Keratinocyte (primary cell): ENCODE measurements at regions not wholly inside any gene's neighbourhood (a gene's known extent, or its start where the extent isn't known, plus 50 kb on each side); places are given as distances from the start of the nearest gene placed in this dataset.

Experiments used
- DNase-seq: peaks from one replicate; pipeline ENCODE4 v3.0.0-alpha.2; 2011; ENCODE audit warnings: low read depth, missing footprints, low spot score
- FAIRE-seq: peaks from 2 replicates; lab custom pipeline; 2011; peaks lifted over from hg19 to GRCh38; lab: Jason Lieb, UNC
- H2AFZ ChIP-seq: 2 replicates; pipeline ENCODE4 v1.6.0; 2012; ENCODE audit warnings: low read length, control low read depth, inconsistent platforms; ENCODE audit not compliant: control insufficient read depth
- H3K27ac ChIP-seq: 2 replicates; pipeline ENCODE4 v1.5.1; 2011; ENCODE audit warnings: low read length; ENCODE audit not compliant: control insufficient read depth, insufficient read depth
- H3K27me3 ChIP-seq: 3 replicates; pipeline ENCODE4 v1.6.0; 2011; ENCODE audit warnings: low read length; ENCODE audit not compliant: control insufficient read depth, insufficient read depth; ENCODE audit errors: extremely low read depth
- H3K36me3 ChIP-seq, 2 experiments: 2 replicates in 1 of 2; 3 replicates in 1 of 2; pipeline ENCODE4 v1.5.1; 2011; ENCODE audit warnings: low read length in 2 of 2, mild to moderate bottlenecking in 1 of 2; ENCODE audit not compliant: control insufficient read depth in 2 of 2, insufficient read depth in 2 of 2; ENCODE audit errors: extremely low read depth in 1 of 2
- H3K4me1 ChIP-seq: 3 replicates; pipeline ENCODE4 v1.5.1; 2011; ENCODE audit warnings: low read length; ENCODE audit not compliant: control insufficient read depth, insufficient read depth; ENCODE audit errors: extremely low read depth
- H3K4me2 ChIP-seq: 3 replicates; pipeline ENCODE4 v1.6.0; 2011; ENCODE audit warnings: low read depth, low read length; ENCODE audit not compliant: control insufficient read depth, insufficient read depth; ENCODE audit errors: extremely low read depth
- H3K4me3 ChIP-seq, 3 experiments: fragments of 200-600 bp in 1 of 3; sonication (generic) in 1 of 3; 2 replicates in 2 of 3; 3 replicates in 1 of 3; pipeline ENCODE4 v1.5.1; 2011 to 2016; ENCODE audit warnings: low read length in 3 of 3, mild to moderate bottlenecking in 3 of 3, control low read depth in 2 of 3, inconsistent platforms in 1 of 3, low read depth in 1 of 3, mixed read lengths in 1 of 3, mixed run types in 1 of 3, moderate library complexity in 1 of 3; ENCODE audit not compliant: control insufficient read depth in 2 of 3, insufficient read depth in 2 of 3; ENCODE audit errors: extremely low read depth in 1 of 3
- H3K79me2 ChIP-seq: 2 replicates; pipeline ENCODE4 v1.6.0; 2012; ENCODE audit warnings: low read length; ENCODE audit not compliant: control insufficient read depth, insufficient read depth
- H3K9ac ChIP-seq: 3 replicates; pipeline ENCODE4 v1.6.0; 2011; ENCODE audit warnings: low read length; ENCODE audit not compliant: control insufficient read depth, insufficient read depth; ENCODE audit errors: extremely low read depth
- H3K9me1 ChIP-seq: 3 replicates; pipeline ENCODE4 v1.6.0; 2011; ENCODE audit warnings: low read length; ENCODE audit not compliant: control insufficient read depth, insufficient read depth; ENCODE audit errors: extremely low read depth
- H3K9me3 ChIP-seq: 2 replicates; pipeline ENCODE4 v1.5.1; 2012; ENCODE audit warnings: low read depth, low read length; ENCODE audit not compliant: control insufficient read depth
- H4K20me1 ChIP-seq: 3 replicates; pipeline ENCODE4 v1.6.0; 2011; ENCODE audit warnings: low read length; ENCODE audit not compliant: control insufficient read depth, insufficient read depth; ENCODE audit errors: extremely low read depth
- CTCF ChIP-seq, 3 experiments: IDR thresholded peaks in 1 of 3; conservative IDR thresholded peaks in 1 of 3; optimal IDR thresholded peaks in 1 of 3; 2 replicates in 2 of 3; 3 replicates in 1 of 3; pipeline versions ENCODE3 to v1.5.1; 2011; ENCODE audit warnings: low read length in 3 of 3, mild to moderate bottlenecking in 3 of 3, moderate library complexity in 2 of 3, control low read depth in 1 of 3, inconsistent platforms in 1 of 3; ENCODE audit not compliant: insufficient read depth in 2 of 3; ENCODE audit errors: extremely low read depth in 1 of 3
- EZH2 ChIP-seq: IDR thresholded peaks from one replicate; pipeline ENCODE4 v1.6.1; 2012; ENCODE audit warnings: inconsistent platforms, mild to moderate bottlenecking, low read length, moderate library complexity
- dilution Hi-C: fragments of 300-500 bp; cut with MboI; formaldehyde crosslinking; loops from one replicate; pipeline ENCODE4 v1.7.0; 2020; ENCODE audit warnings: low sequenced_read_pairs; ENCODE audit not compliant: extremely low pct_ligation_motif_present

- no peak overlapping the region for H3K27ac ChIP-seq
- DNase-seq: no peak
- no peaks in the 10 kb centered on the region for H3K36me3 ChIP-seq
- H4K20me1 ChIP-seq: no peaks in the 10 kb centered on the region
- no peak overlapping the region for H2AFZ ChIP-seq
- TF ChIP-seq CTCF (optimal IDR thresholded peaks at IDR 0.05 in 1 of 3, IDR thresholded peaks at IDR 0.05 in 1 of 3, conservative IDR thresholded peaks at IDR 0.05 in 1 of 3; ENCODE audit: extremely low read depth in 1 of 3, insufficient read depth in 2 of 3, low read length in 3 of 3) (no peak), EZH2 (no peak)
- dilution Hi-C loops: no loop called here
- H3K4me3 ChIP-seq: no peak overlapping the region
- H3K9ac ChIP-seq: no peak overlapping the region
- no peaks in the 10 kb centered on the region for H3K9me1 ChIP-seq
- no peaks in the 10 kb centered on the region for H3K9me3 ChIP-seq
- FAIRE-seq: no peak
- H3K79me2 ChIP-seq: no peaks in the 10 kb centered on the region
- H3K4me2 ChIP-seq: no peak overlapping the region
- H3K27me3 ChIP-seq: no peaks in the 10 kb centered on the region
- H3K4me1 ChIP-seq: no peaks in the 10 kb centered on the region
These were observed 381.1 kb upstream of the NCAM2 start for GRCh38 chr21:20617130-20617529.

- Histone ChIP-seq H3K4me3 (no peak overlapping the region), H3K4me2 (no peak overlapping the region), H4K20me1 (no peaks in the 10 kb centered on the region), H3K4me1 (no peaks in the 10 kb centered on the region), H3K9me3 (no peaks in the 10 kb centered on the region), H2AFZ (no peak overlapping the region), H3K9ac (no peak overlapping the region), H3K27me3 (no peaks in the 10 kb centered on the region), H3K9me1 (no peaks in the 10 kb centered on the region), H3K27ac (no peak overlapping the region), H3K79me2 (no peaks in the 10 kb centered on the region), H3K36me3 (no peaks in the 10 kb centered on the region)
- FAIRE-seq (no peak), DNase-seq (no peak)
- TF ChIP-seq CTCF (optimal IDR thresholded peaks at IDR 0.05 in 1 of 3, IDR thresholded peaks at IDR 0.05 in 1 of 3, conservative IDR thresholded peaks at IDR 0.05 in 1 of 3; ENCODE audit: extremely low read depth in 1 of 3, insufficient read depth in 2 of 3, low read length in 3 of 3) (no peak), EZH2 (no peak)
- dilution Hi-C loops: no loop called here
These were observed 379.3 kb upstream of the NCAM2 start for GRCh38 chr21:20618878-20619277.
